Panc1 (cell line): ENCODE measurements at regions not wholly inside any gene's neighbourhood (a gene's known extent, or its start where the extent isn't known, plus 50 kb on each side); places are given as distances from the start of the nearest gene placed in this dataset.

ENCODE experiments used
- ATAC-seq: fragments of 200-7000 bp; cut with Tn5 transposase; 2 replicates; pipeline ENCODE4 v1.9.1; 2020; ENCODE audit warnings: mild to moderate bottlenecking, moderate library complexity
- BruUV-seq: library from RNA; stranded (reverse); fragments of 400-500 nt; replicated peaks from 2 replicates; lab custom pipeline; 2021; lab: Mats Ljungman, UMichigan
- CTCF ChIA-PET: fragments of 300-600 bp; sonication (Branson Sonifier 250); formaldehyde crosslinking; loops from one replicate; lab custom pipeline; 2022; ENCODE audit warnings: antibody characterized with exemption; lab: Charles Lee
- POLR2A ChIA-PET: fragments of 300-600 bp; sonication (Branson Sonifier 250); formaldehyde crosslinking; loops from one replicate; lab custom pipeline; 2022; ENCODE audit warnings: antibody characterized with exemption; lab: Charles Lee
- DNase-seq: peaks from one replicate; pipeline ENCODE4 v3.0.0-alpha.2; 2010; ENCODE audit warnings: low read depth, low spot score
- H3K27ac ChIP-seq: 2 replicates; pipeline ENCODE4 v1.5.1; 2011; ENCODE audit warnings: mild to moderate bottlenecking, low read length, inconsistent platforms
- H3K27me3 ChIP-seq: fragments of 200-500 bp; sonication (Bioruptor generic); 2 replicates; pipeline ENCODE4 v1.6.0; 2014; ENCODE audit warnings: low read length, inconsistent platforms; ENCODE audit not compliant: control insufficient read depth, insufficient read depth
- H3K36me3 ChIP-seq: fragments of 200-500 bp; sonication (Bioruptor generic); 2 replicates; pipeline ENCODE4 v1.5.1; 2014; ENCODE audit warnings: inconsistent platforms, mild to moderate bottlenecking, low read length, moderate library complexity; ENCODE audit not compliant: control insufficient read depth, insufficient read depth
- H3K4me1 ChIP-seq: 2 replicates; pipeline ENCODE4 v1.5.1; 2011; ENCODE audit warnings: inconsistent platforms, mild to moderate bottlenecking, low read length, moderate library complexity; ENCODE audit not compliant: control insufficient read depth, insufficient read depth
- H3K4me3 ChIP-seq, 2 experiments: 2 replicates each; pipeline ENCODE4 v1.5.1; 2011 to 2012; ENCODE audit warnings: low read depth in 2 of 2, low read length in 2 of 2, mild to moderate bottlenecking in 2 of 2, inconsistent platforms in 1 of 2, moderate library complexity in 1 of 2
- H3K9me3 ChIP-seq: fragments of 200-500 bp; sonication (Bioruptor generic); 2 replicates; pipeline ENCODE4 v1.5.1; 2014; ENCODE audit warnings: low read depth, mild to moderate bottlenecking, inconsistent platforms, low read length, moderate library complexity; ENCODE audit not compliant: control insufficient read depth, insufficient read depth
- CTCF ChIP-seq: fragments of 450-650 bp; IDR thresholded peaks from 2 replicates; pipeline ENCODE4 v1.5.1; 2017; ENCODE audit warnings: mild to moderate bottlenecking
- POLR2AphosphoS5 ChIP-seq: IDR thresholded peaks from 2 replicates; pipeline ENCODE4 v1.6.1; 2012; ENCODE audit warnings: mild to moderate bottlenecking, low read depth, low read length, moderate library complexity
- REST ChIP-seq, 2 experiments: IDR thresholded peaks; 2 replicates each; pipeline ENCODE4 v1.6.1; 2011 to 2012; ENCODE audit warnings: low read depth in 2 of 2, control low read depth in 1 of 2, low read length in 1 of 2, mild to moderate bottlenecking in 1 of 2, moderate library complexity in 1 of 2; ENCODE audit not compliant: insufficient read depth in 1 of 2
- SIN3A ChIP-seq: IDR thresholded peaks from 2 replicates; pipeline ENCODE4 v1.6.1; 2012; ENCODE audit warnings: low read depth, mild to moderate bottlenecking, low read length, moderate library complexity, borderline replicate concordance; ENCODE audit not compliant: insufficient read depth
- TCF7L2 ChIP-seq: IDR thresholded peaks from 2 replicates; pipeline ENCODE4 v1.6.1; 2011; ENCODE audit warnings: mild to moderate bottlenecking, low read depth, low read length, inconsistent platforms
- in situ Hi-C: cut with HindIII; loops from 2 replicates; pipeline ENCODE4 v1.10.0; 2016; ENCODE audit warnings: low sequenced_read_pairs, low pct_unique_long_range_greater_than_20kb
- intact Hi-C: fragments of 100-400 bp; cut with micrococcal nuclease; formaldehyde crosslinking; loops from one replicate; pipeline ENCODE4 v1.10.0; 2022; ENCODE audit not compliant: unreplicated experiment

- in situ Hi-C loops = no loop called here
- POLR2A ChIA-PET = interaction anchor here (0.9 kb wide), 1 partner anchor 365 kb away, joined by 3 read pairs; no protein-coding TSS in a partner anchor
- DNase-seq = no peak
- Histone ChIP-seq H3K4me3 (no peak overlapping the region), H3K27me3 (no peaks in the 10 kb centered on the region), H3K9me3 (no peaks in the 10 kb centered on the region), H3K27ac (no peak overlapping the region), H3K36me3 (no peaks in the 10 kb centered on the region), H3K4me1 (no peaks in the 10 kb centered on the region)
- no peak for ATAC-seq
- BruUV-seq = no TSS peak
- CTCF ChIA-PET = no interaction called here
- TF ChIP-seq CTCF (no peak), POLR2AphosphoS5 (no peak), REST (IDR thresholded peaks at IDR 0.05; ENCODE audit: insufficient read depth in 1 of 2, low read depth in 2 of 2, low read length in 1 of 2) (no peak), TCF7L2 (no peak), SIN3A (no peak)
- intact Hi-C loops = no loop called here
These were observed 164.9 kb upstream of the TRIM24 start for GRCh38 chr7:138295049-138295637.

GRCh38 chr7:138297526-138297925 lies 162.5 kb upstream of the TRIM24 start:
- no TSS peak for BruUV-seq
- Histone ChIP-seq H3K4me3 (no peak overlapping the region), H3K36me3 (no peaks in the 10 kb centered on the region), H3K4me1 (no peaks in the 10 kb centered on the region), H3K27ac (no peak overlapping the region), H3K27me3 (no peaks in the 10 kb centered on the region), H3K9me3 (no peaks in the 10 kb centered on the region)
- intact Hi-C loops = no loop called here
- in situ Hi-C loops = no loop called here
- CTCF ChIA-PET = no interaction called here
- DNase-seq = no peak
- no peak for ATAC-seq
- POLR2A ChIA-PET = no interaction called here
- TF ChIP-seq SIN3A (no peak), POLR2AphosphoS5 (no peak), TCF7L2 (no peak)

GRCh38 chr7:138299066-138299465 lies 161.0 kb upstream of the TRIM24 start:
- H3K4me1 ChIP-seq = no peaks in the 10 kb centered on the region
- no peaks in the 10 kb centered on the region for H3K9me3 ChIP-seq
- no peak overlapping the region for H3K27ac ChIP-seq
- no peaks in the 10 kb centered on the region for H3K27me3 ChIP-seq
- no peak overlapping the region for H3K4me3 ChIP-seq
- in situ Hi-C loops = no loop called here
- no peaks in the 10 kb centered on the region for H3K36me3 ChIP-seq
- TF ChIP-seq SIN3A (no peak), CTCF (no peak), REST (IDR thresholded peaks at IDR 0.05; ENCODE audit: insufficient read depth in 1 of 2, low read depth in 2 of 2, low read length in 1 of 2) (no peak), TCF7L2 (no peak), POLR2AphosphoS5 (no peak)
- ChIA-PET POLR2A (no interaction called here), CTCF (no interaction called here)
- no peak for DNase-seq
- no TSS peak for BruUV-seq
- no peak for ATAC-seq
- intact Hi-C loops = no loop called here
